Gastroesophageal sphincter (tissue), 4 donors: ENCODE measurements at regions not wholly inside any gene's neighbourhood (a gene's known extent, or its start where the extent isn't known, plus 50 kb on each side); places are given as distances from the start of the nearest gene placed in this dataset.

ENCODE experiments used
- ATAC-seq: fragments of 150-250 bp; one replicate; pipeline ENCODE4 v1.9.1; 2016; ENCODE audit warnings: mild to moderate bottlenecking, moderate library complexity
- H3K27ac ChIP-seq, 4 donors: fragments of 200-600 bp; sonication (generic) in 3 of 4; 1 replicate in 3 of 4; 2 replicates in 1 of 4; pipeline ENCODE4 v1.5.1; 2016 to 2019
- H3K27me3 ChIP-seq: fragments of 200-600 bp; sonication (generic); one replicate; pipeline ENCODE4 v1.5.1; 2019
- H3K36me3 ChIP-seq, 2 donors: fragments of 200-600 bp; sonication (generic); one replicate each; pipeline ENCODE4 v1.5.1; 2019; ENCODE audit warnings: control low read depth in 1 of 2
- H3K4me1 ChIP-seq, 3 donors: fragments of 200-600 bp; sonication (generic); 1 replicate in 2 of 3; 2 replicates in 1 of 3; pipeline ENCODE4 v1.5.1; 2016 to 2019; ENCODE audit warnings: control low read depth in 2 of 3
- H3K4me3 ChIP-seq, 2 donors: fragments of 200-600 bp; sonication (generic); one replicate each; pipeline ENCODE4 v1.5.1; 2019; ENCODE audit warnings: mild to moderate bottlenecking in 1 of 2, moderate library complexity in 1 of 2
- H3K9me3 ChIP-seq, 3 donors: fragments of 200-600 bp; sonication (generic); one replicate each; pipeline ENCODE4 v1.5.1; 2017 to 2019; ENCODE audit warnings: control low read depth in 2 of 3
- CTCF ChIP-seq, 4 experiments: fragments of 200-600 bp in 2 of 4; fragments of 450-650 bp in 2 of 4; sonication (generic) in 1 of 4; IDR thresholded peaks; one replicate each; pipeline ENCODE4 v1.5.1; 2017 to 2019; ENCODE audit warnings: antibody characterized with exemption in 4 of 4, mild to moderate bottlenecking in 2 of 4, moderate library complexity in 2 of 4
- EP300 ChIP-seq: sonication (generic); formaldehyde crosslinking; IDR thresholded peaks from one replicate; pipeline ENCODE4 v1.6.1; 2017; ENCODE audit warnings: antibody characterized with exemption, mild to moderate bottlenecking
- POLR2A ChIP-seq, 2 donors: fragments of 450-650 bp; IDR thresholded peaks; one replicate each; pipeline ENCODE4 v1.6.1; 2017; ENCODE audit warnings: antibody characterized with exemption in 2 of 2, mild to moderate bottlenecking in 2 of 2, moderate library complexity in 1 of 2
- POLR2AphosphoS5 ChIP-seq: sonication (generic); formaldehyde crosslinking; IDR thresholded peaks from one replicate; pipeline ENCODE4 v1.6.1; 2017; ENCODE audit warnings: antibody characterized with exemption
- WGBS, 2 donors: methylation state at CpG; one replicate each; pipeline ENCODE4 v1.1.5; 2018; ENCODE audit warnings: low coverage in 1 of 2; 5-methylcytosine and 5-hydroxymethylcytosine counted together

- 91 to 100% methylated on average over 2 to 5 of the region's 5 CpGs for WGBS, 2 donors
- peaks cover 0 to 14% (median 8%) of the 10 kb centered on the region in 3 donors for H3K4me1 ChIP-seq
Measured at GRCh38 chr6:158255989-158256601, 56.2 kb upstream of the TULP4 start.

GRCh38 chr6:158256746-158257424, 55.4 kb upstream of the TULP4 start:
- ATAC-seq = no peak
- WGBS, 2 donors = 76 to 90% methylated on average over 2 to 5 of the region's 5 CpGs
- TF ChIP-seq POLR2A (IDR thresholded peaks at IDR 0.05) (no peak), CTCF (IDR thresholded peaks at IDR 0.05) (no peak)
- Histone ChIP-seq H3K4me1 (peaks cover 0 to 15% (median 8%) of the 10 kb centered on the region in 3 donors), H3K27ac (no peak overlapping the region), H3K4me3 (no peak overlapping the region), H3K27me3 (no peaks in the 10 kb centered on the region), H3K36me3 (no peaks in the 10 kb centered on the region), H3K9me3 (no peaks in the 10 kb centered on the region)

More at GRCh38 chr6:158255989-158256601, 56.2 kb upstream of the TULP4 start:
- Histone ChIP-seq H3K36me3 (no peaks in the 10 kb centered on the region), H3K9me3 (no peaks in the 10 kb centered on the region), H3K27me3 (no peaks in the 10 kb centered on the region), H3K27ac (no peak overlapping the region), H3K4me3 (no peak overlapping the region)
- ATAC-seq = no peak
- no peak for TF ChIP-seq POLR2A (IDR thresholded peaks at IDR 0.05)
- TF ChIP-seq EP300 = no peak

GRCh38 chr6:158257425-158257759, 54.9 kb upstream of the TULP4 start:
- 78 to 86% methylated on average over 2 of the region's 2 CpGs for WGBS, 2 donors
- H3K4me1 ChIP-seq = peaks cover 0 to 20% (median 8%) of the 10 kb centered on the region in 3 donors
- no peak overlapping the region for H3K27ac ChIP-seq
- H3K27me3 ChIP-seq = no peaks in the 10 kb centered on the region
- no peak for ATAC-seq
- TF ChIP-seq POLR2A (IDR thresholded peaks at IDR 0.05) = no peak
- TF ChIP-seq EP300 = no peak
- no peak for TF ChIP-seq POLR2AphosphoS5
- no peak for TF ChIP-seq CTCF (IDR thresholded peaks at IDR 0.05)
- no peaks in the 10 kb centered on the region for H3K9me3 ChIP-seq
- H3K4me3 ChIP-seq = no peak overlapping the region
- H3K36me3 ChIP-seq = peaks cover 0 to 2% of the 10 kb centered on the region in 2 donors

- TF ChIP-seq POLR2A (IDR thresholded peaks at IDR 0.05) (no peak), EP300 (no peak), POLR2AphosphoS5 (no peak), CTCF (IDR thresholded peaks at IDR 0.05) (no peak)
- ATAC-seq = no peak
- WGBS, 2 donors = 40 to 63% methylated on average over 1 to 3 of the region's 6 CpGs
Measured at GRCh38 chr6:158257781-158258180, 54.5 kb upstream of the TULP4 start.

GRCh38 chr6:158259136-158259535, 53.1 kb upstream of the TULP4 start:
- no peak overlapping the region for H3K4me3 ChIP-seq
- no peak for ATAC-seq
- 100% methylated on average over 3 of the region's 4 CpGs; no CpG with 5 or more reads in 1 of the 2 donors for WGBS, 2 donors
- no peaks in the 10 kb centered on the region for H3K27me3 ChIP-seq
- peaks cover 0 to 28% (median 8%) of the 10 kb centered on the region in 3 donors for H3K4me1 ChIP-seq
- H3K36me3 ChIP-seq = peaks cover 0 to 6% of the 10 kb centered on the region in 2 donors
- TF ChIP-seq POLR2A (IDR thresholded peaks at IDR 0.05) = no peak
- no peak for TF ChIP-seq CTCF (IDR thresholded peaks at IDR 0.05)
- TF ChIP-seq POLR2AphosphoS5 = no peak
- no peak for TF ChIP-seq EP300
- H3K9me3 ChIP-seq = no peaks in the 10 kb centered on the region
- H3K27ac ChIP-seq = no peak overlapping the region

More at GRCh38 chr6:158257781-158258180, 54.5 kb upstream of the TULP4 start:
- H3K27me3 ChIP-seq = no peaks in the 10 kb centered on the region
- H3K4me1 ChIP-seq = peaks cover 0 to 24% (median 8%) of the 10 kb centered on the region in 3 donors
- peaks cover 0 to 6% of the 10 kb centered on the region in 2 donors for H3K36me3 ChIP-seq
- no peaks in the 10 kb centered on the region for H3K9me3 ChIP-seq
- no peak overlapping the region for H3K4me3 ChIP-seq
- H3K27ac ChIP-seq = no peak overlapping the region
